Sigmoid colon (tissue), 6 donors: ENCODE measurements at regions not wholly inside any gene's neighbourhood (a gene's known extent, or its start where the extent isn't known, plus 50 kb on each side); places are given as distances from the start of the nearest gene placed in this dataset.
"Not testable (repeated sequence)": the region's sequence is repeated elsewhere in the genome, so short reads cannot be mapped to it uniquely, and the experiment has no call there.

Experiments
- DNase-seq: peaks from one replicate; pipeline ENCODE4 v3.0.0-alpha.2; 2019
- H3K27ac ChIP-seq, 4 donors: fragments of 200-600 bp; sonication (generic); one replicate each; pipeline ENCODE4 v1.5.1; 2016 to 2019; ENCODE audit warnings: mild to moderate bottlenecking in 1 of 4
- H3K27me3 ChIP-seq, 3 donors: fragments of 200-600 bp; sonication (generic); one replicate each; pipeline ENCODE4 v1.5.1; 2019; ENCODE audit warnings: mild to moderate bottlenecking in 1 of 3
- H3K36me3 ChIP-seq, 4 donors: fragments of 200-600 bp; sonication (generic); one replicate each; pipeline ENCODE4 v1.5.1; 2016 to 2019
- H3K4me1 ChIP-seq, 4 donors: fragments of 200-600 bp; sonication (generic); one replicate each; pipeline ENCODE4 v1.5.1; 2017 to 2019
- H3K4me3 ChIP-seq, 4 donors: fragments of 200-600 bp; sonication (generic); one replicate each; pipeline ENCODE4 v1.5.1; 2017 to 2019; ENCODE audit warnings: mild to moderate bottlenecking in 2 of 4, moderate library complexity in 1 of 4
- H3K9me3 ChIP-seq, 4 donors: fragments of 200-600 bp in 3 of 4; sonication (generic) in 3 of 4; one replicate each; pipeline versions ENCODE4 v1.5.1 to v1.6.1; 2013 to 2019
- EP300 ChIP-seq, 4 donors: sonication (generic); formaldehyde crosslinking; IDR thresholded peaks; one replicate each; pipeline ENCODE4 v1.6.1; 2017; ENCODE audit warnings: antibody characterized with exemption in 4 of 4
- POLR2A ChIP-seq, 2 donors: fragments of 450-650 bp; IDR thresholded peaks; one replicate each; pipeline ENCODE4 v1.6.1; 2016; ENCODE audit warnings: antibody characterized with exemption in 2 of 2, mild to moderate bottlenecking in 2 of 2, moderate library complexity in 2 of 2
- POLR2AphosphoS5 ChIP-seq, 4 donors: sonication (generic); formaldehyde crosslinking; IDR thresholded peaks; one replicate each; pipeline ENCODE4 v1.6.1; 2017; ENCODE audit warnings: antibody characterized with exemption in 4 of 4
- WGBS, 2 donors: extraction: QIAGEN DNeasy Blood & Tissue Kit; methylation state at CpG; one replicate each; pipeline ENCODE4 v1.1.7; 2013; 5-methylcytosine and 5-hydroxymethylcytosine counted together
- intact Hi-C: fragments of 100-400 bp; cut with DNase I; formaldehyde crosslinking; loops from one replicate; pipeline ENCODE4 v1.15.1; 2023
- TF ChIP-seq, protein P1 (sequence below), 4 experiments: fragments of 450-650 bp in 3 of 4; fragments of 200-600 bp in 1 of 4; IDR thresholded peaks; one replicate each; pipeline ENCODE4 v1.5.1; 2016 to 2019; ENCODE audit warnings: antibody characterized with exemption in 4 of 4, mild to moderate bottlenecking in 3 of 4, moderate library complexity in 2 of 4
- donor health status: healthy with polysubstance abuse.
- donor health status: healthy.

DNA sequence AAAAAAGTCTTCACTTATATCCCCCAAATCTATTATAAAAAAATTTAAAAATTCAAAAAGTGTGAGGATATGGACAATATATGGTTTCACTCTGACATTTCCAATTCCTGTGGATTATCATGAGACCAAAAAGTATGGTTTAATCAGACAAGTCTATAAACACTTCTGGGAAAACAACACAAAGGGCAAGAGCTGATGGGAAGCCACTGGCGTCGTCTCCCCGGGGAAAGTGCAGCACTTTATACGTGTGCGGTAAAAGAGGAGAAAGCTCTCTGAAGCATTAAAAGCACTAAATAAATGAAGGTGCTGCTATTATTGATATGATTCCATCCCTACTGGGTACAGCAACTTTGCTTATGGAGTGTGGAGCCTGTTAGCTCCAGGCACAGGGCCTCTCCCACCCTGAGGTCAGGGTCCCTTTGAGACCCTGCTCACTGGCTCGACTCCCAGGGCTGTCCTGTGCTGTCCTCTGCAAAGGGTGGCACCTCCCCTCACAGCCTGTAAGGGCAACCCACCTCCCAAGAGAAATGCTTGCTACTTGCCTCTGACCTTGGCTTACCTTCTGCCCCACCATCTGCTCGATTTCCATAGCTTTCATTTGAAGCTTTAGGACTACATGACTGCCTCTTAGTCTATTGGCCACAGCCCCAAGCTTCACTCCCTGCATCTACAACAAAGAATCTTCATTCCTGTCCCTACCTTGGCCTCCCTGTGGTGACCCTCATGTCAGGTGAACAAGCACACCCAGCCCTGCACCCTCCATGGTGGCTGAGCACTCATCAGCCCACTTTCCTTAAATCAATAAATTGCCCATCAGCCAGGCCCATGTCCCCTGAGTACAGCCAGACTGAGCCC, 248.6 kb downstream of the HNRNPD start:
- Histone ChIP-seq H3K27me3 (no peaks in the 10 kb centered on the region), H3K36me3 (no peaks in the 10 kb centered on the region), H3K27ac (no peak overlapping the region), H3K9me3 (no peaks in the 10 kb centered on the region), H3K4me3 (no peak overlapping the region), H3K4me1 (no peaks in the 10 kb centered on the region)
- TF ChIP-seq EP300 (IDR thresholded peaks at IDR 0.05) (no peak), POLR2A (IDR thresholded peaks at IDR 0.05) (no peak), POLR2AphosphoS5 (IDR thresholded peaks at IDR 0.05) (no peak)
- TF ChIP-seq, protein P1, sequence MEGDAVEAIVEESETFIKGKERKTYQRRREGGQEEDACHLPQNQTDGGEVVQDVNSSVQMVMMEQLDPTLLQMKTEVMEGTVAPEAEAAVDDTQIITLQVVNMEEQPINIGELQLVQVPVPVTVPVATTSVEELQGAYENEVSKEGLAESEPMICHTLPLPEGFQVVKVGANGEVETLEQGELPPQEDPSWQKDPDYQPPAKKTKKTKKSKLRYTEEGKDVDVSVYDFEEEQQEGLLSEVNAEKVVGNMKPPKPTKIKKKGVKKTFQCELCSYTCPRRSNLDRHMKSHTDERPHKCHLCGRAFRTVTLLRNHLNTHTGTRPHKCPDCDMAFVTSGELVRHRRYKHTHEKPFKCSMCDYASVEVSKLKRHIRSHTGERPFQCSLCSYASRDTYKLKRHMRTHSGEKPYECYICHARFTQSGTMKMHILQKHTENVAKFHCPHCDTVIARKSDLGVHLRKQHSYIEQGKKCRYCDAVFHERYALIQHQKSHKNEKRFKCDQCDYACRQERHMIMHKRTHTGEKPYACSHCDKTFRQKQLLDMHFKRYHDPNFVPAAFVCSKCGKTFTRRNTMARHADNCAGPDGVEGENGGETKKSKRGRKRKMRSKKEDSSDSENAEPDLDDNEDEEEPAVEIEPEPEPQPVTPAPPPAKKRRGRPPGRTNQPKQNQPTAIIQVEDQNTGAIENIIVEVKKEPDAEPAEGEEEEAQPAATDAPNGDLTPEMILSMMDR (IDR thresholded peaks at IDR 0.05): no peak
- intact Hi-C loops: no loop called here
- whole genome bisulfite sequencing, 2 donors: 72 to 75% methylated on average over 7 of the region's 7 CpGs
- no peak for DNase-seq

DNA sequence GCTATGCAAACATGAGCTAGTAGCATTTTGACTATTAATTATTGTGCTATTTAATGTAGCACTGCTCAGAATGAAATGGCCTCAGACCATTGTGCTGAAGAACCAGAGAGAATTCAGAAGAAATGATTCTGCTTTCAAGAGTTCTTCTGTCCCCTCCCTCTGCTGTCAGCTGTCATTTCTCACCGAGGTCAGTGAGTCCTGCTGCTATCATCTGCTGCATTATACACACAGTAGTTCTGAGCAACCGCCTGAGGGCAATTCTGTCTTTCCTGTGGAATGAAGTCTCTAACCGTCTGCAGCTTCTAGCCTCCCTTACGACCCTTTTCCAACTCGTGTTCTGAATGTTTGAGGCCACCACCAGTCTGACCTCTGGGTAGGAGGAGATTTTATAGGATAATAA, 249.4 kb downstream of the HNRNPD start:
- no peak for DNase-seq
- no peaks in the 10 kb centered on the region for H3K9me3 ChIP-seq
- intact Hi-C loops: no loop called here
- no peaks in the 10 kb centered on the region for H3K36me3 ChIP-seq
- H3K27me3 ChIP-seq: no peaks in the 10 kb centered on the region
- no peak overlapping the region for H3K4me3 ChIP-seq
- 55 to 58% methylated on average over 5 of the region's 5 CpGs for WGBS, 2 donors
- TF ChIP-seq POLR2AphosphoS5 (IDR thresholded peaks at IDR 0.05) (no peak), POLR2A (IDR thresholded peaks at IDR 0.05) (no peak), EP300 (IDR thresholded peaks at IDR 0.05) (no peak)
- TF ChIP-seq, protein P1 (IDR thresholded peaks at IDR 0.05): no peak
- no peaks in the 10 kb centered on the region for H3K4me1 ChIP-seq
- no peak overlapping the region for H3K27ac ChIP-seq

DNA sequence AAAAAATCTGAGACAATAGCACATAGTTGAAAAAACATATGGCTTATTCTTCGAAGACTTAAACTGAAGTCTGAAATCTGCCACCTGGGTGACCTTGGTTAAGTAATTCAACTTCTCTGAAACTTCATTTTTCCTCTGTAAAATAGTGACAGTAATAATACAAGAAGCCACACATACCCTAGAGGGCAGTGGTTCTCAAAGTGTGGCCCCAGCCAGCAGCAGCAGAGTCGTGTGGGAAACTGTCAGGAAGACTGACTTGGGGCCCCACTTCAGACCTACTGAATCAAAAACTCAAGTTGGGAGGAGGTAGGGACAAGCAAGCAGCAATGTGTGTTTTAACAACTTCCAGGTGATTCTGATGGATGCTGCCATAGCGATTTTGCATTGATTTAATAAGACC, 249.9 kb downstream of the HNRNPD start:
- TF ChIP-seq, protein P1 (IDR thresholded peaks at IDR 0.05): no peak
- TF ChIP-seq POLR2AphosphoS5 (IDR thresholded peaks at IDR 0.05) (no peak), POLR2A (IDR thresholded peaks at IDR 0.05) (no peak), EP300 (IDR thresholded peaks at IDR 0.05) (no peak)
- Histone ChIP-seq H3K9me3 (no peaks in the 10 kb centered on the region), H3K4me1 (no peaks in the 10 kb centered on the region), H3K27me3 (no peaks in the 10 kb centered on the region), H3K36me3 (no peaks in the 10 kb centered on the region), H3K4me3 (no peak overlapping the region), H3K27ac (no peak overlapping the region)
- intact Hi-C loops: no loop called here
- DNase-seq: no peak
- 51 to 53% methylated on average over 3 of the region's 3 CpGs for WGBS, 2 donors

DNA sequence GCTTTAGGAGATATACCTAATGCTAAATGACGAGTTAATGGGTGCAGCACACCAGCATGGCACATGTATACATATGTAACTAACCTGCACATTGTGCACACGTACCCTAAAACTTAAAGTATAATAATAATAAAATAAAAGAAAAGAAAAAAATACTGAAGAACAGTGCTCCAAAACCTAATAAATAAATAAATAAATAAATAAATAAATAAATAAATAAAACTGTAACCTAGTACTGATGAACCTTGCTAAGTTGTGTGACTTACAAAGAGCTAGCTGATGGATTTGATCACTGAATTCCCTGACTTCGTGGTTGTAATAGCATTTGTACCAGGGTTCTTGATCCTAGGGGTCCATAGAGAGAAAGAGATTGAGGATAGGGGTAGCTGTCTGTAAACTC, 258.6 kb downstream of the HNRNPD start:
- intact Hi-C loops, H3K27ac ChIP-seq, H3K36me3 ChIP-seq, H3K4me1 ChIP-seq, H3K9me3 ChIP-seq, H3K27me3 ChIP-seq, DNase-seq, H3K4me3 ChIP-seq: not testable (repeated sequence)
- WGBS, 2 donors: 94 to 96% methylated on average over 2 of the region's 3 CpGs

DNA sequence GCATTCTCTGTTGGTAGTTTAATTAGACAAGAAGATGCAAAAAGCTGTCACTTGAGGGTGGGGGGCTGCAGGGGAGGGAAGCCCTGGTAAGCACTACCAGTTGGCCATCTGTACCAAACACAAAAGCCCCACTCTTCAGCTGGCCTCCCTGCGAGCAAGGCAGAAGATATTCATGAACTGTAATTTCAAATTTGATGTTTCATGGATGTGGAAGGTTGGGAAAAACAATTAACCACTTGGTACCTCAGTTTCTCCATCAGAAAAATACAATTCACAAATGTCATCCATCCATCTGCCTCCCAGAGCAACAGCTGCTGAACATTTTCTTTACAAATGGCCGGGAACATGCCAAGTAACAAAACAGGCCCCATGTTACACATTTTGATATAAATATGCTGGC, 265.3 kb downstream of the HNRNPD start:
- H3K4me3 ChIP-seq: no peak overlapping the region
- 78 to 87% methylated on average over 2 of the region's 2 CpGs for WGBS, 2 donors

More for the DNA sequence above, 265.3 kb downstream of the HNRNPD start:
- Histone ChIP-seq H3K36me3 (no peaks in the 10 kb centered on the region), H3K27ac (no peak overlapping the region), H3K9me3 (peaks cover 0 to 2% (median 0%) of the 10 kb centered on the region in 4 donors), H3K4me1 (no peaks in the 10 kb centered on the region), H3K27me3 (no peaks in the 10 kb centered on the region)
- no peak for DNase-seq
- intact Hi-C loops: no loop called here
- TF ChIP-seq POLR2A (IDR thresholded peaks at IDR 0.05) (no peak), EP300 (IDR thresholded peaks at IDR 0.05) (no peak), POLR2AphosphoS5 (IDR thresholded peaks at IDR 0.05) (no peak)
- TF ChIP-seq, protein P1 (IDR thresholded peaks at IDR 0.05): no peak
